ENCODE measurements at regions not wholly inside any gene's neighbourhood (a gene's known extent, or its start where the extent isn't known, plus 50 kb on each side); places are given as distances from the start of the nearest gene placed in this dataset.

- no peak for TF ChIP-seq CTCF (IDR thresholded peaks at IDR 0.05)
- TF ChIP-seq POLR2A (IDR thresholded peaks at IDR 0.05), result no peak
- no peak for TF ChIP-seq POLR2AphosphoS5 (IDR thresholded peaks at IDR 0.05)
Measured at GRCh38 chr5:68757626-68758212, 336.1 kb upstream of the SLC30A5 start.

Data from upper lobe of left lung (tissue), 4 donors.